Mesothelial cell of epicardium (in vitro differentiated cells): ENCODE measurements at regions not wholly inside any gene's neighbourhood (a gene's known extent, or its start where the extent isn't known, plus 50 kb on each side); places are given as distances from the start of the nearest gene placed in this dataset.

ENCODE experiments used
- DNase-seq, 2 experiments: peaks; one replicate each; pipeline ENCODE4 v3.0.0; 2021; ENCODE audit warnings: low spot score in 2 of 2; ENCODE audit not compliant: unreplicated experiment in 2 of 2
- H3K27ac Mint-ChIP-seq: 2 replicates; pipeline ENCODE4 v1.8.0; 2021; ENCODE audit warnings: mixed read lengths
- H3K27me3 Mint-ChIP-seq: 2 replicates; pipeline ENCODE4 v1.8.0; 2021; ENCODE audit warnings: low read depth, mixed read lengths
- H3K36me3 Mint-ChIP-seq: 2 replicates; pipeline ENCODE4 v1.8.0; 2021; ENCODE audit warnings: mixed read lengths
- H3K4me1 Mint-ChIP-seq: 2 replicates; pipeline ENCODE4 v1.8.0; 2021; ENCODE audit warnings: mixed read lengths
- H3K4me3 Mint-ChIP-seq: 2 replicates; pipeline ENCODE4 v1.8.0; 2021; ENCODE audit warnings: mild to moderate bottlenecking, moderate library complexity, mixed read lengths
- H3K9me3 Mint-ChIP-seq: 2 replicates; pipeline ENCODE4 v1.8.0; 2021; ENCODE audit warnings: mixed read lengths
- TF ChIP-seq, protein P1 (sequence below): fragments of 200-600 bp; sonication (generic); IDR thresholded peaks from one replicate; pipeline ENCODE4 v1.5.0; 2021; ENCODE audit warnings: antibody characterized with exemption; ENCODE audit not compliant: unreplicated experiment

DNA sequence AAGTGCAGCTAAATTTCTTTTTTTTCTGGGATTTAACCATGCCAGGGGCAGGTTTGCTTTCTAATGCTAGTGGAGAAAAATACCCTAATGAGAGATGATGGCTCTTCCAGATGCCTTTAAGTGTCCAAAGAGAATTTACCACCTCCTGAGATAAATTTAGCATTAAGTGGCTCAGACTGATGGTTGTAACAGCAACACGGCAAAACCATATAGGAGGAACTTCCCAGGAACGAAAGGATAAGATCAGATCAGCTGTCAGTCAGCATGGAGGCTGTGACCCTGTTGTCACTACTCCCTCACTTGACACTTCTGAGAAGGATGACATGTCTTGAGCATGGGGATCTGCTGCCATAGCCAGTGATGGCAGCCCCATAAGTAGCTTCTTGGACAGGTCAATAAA, 860.0 kb downstream of the QKI start:
- Mint-ChIP-seq H3K27me3 (no peaks in the 10 kb centered on the region), H3K4me3 (no peak overlapping the region), H3K9me3 (peaks cover 9% of the 10 kb centered on the region), H3K27ac (no peak overlapping the region), H3K4me1 (no peaks in the 10 kb centered on the region), H3K36me3 (no peaks in the 10 kb centered on the region)
- no peak for DNase-seq
- TF ChIP-seq, protein P1, sequence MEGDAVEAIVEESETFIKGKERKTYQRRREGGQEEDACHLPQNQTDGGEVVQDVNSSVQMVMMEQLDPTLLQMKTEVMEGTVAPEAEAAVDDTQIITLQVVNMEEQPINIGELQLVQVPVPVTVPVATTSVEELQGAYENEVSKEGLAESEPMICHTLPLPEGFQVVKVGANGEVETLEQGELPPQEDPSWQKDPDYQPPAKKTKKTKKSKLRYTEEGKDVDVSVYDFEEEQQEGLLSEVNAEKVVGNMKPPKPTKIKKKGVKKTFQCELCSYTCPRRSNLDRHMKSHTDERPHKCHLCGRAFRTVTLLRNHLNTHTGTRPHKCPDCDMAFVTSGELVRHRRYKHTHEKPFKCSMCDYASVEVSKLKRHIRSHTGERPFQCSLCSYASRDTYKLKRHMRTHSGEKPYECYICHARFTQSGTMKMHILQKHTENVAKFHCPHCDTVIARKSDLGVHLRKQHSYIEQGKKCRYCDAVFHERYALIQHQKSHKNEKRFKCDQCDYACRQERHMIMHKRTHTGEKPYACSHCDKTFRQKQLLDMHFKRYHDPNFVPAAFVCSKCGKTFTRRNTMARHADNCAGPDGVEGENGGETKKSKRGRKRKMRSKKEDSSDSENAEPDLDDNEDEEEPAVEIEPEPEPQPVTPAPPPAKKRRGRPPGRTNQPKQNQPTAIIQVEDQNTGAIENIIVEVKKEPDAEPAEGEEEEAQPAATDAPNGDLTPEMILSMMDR: no peak

DNA sequence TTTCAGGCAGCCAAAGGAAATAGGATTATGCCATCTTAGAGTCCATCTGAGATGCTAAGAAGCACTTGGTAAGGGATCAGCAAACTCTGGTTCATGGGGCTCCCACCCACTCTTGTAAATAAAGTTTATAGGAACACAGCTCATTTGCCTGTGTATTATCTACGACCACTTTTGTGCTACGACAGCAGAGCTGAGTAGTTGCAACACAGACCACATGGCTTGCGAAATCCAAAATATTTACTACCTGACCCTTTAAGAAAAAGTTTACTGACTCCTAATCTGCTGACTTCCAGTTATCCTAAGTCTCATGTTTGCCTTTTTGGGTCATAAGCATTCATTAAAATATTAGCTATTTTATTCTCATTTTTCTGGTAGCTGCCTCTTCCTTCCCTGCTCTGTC, 859.0 kb downstream of the QKI start:
- H3K36me3 Mint-ChIP-seq: no peaks in the 10 kb centered on the region
- H3K4me3 Mint-ChIP-seq: no peak overlapping the region
- H3K4me1 Mint-ChIP-seq: no peaks in the 10 kb centered on the region
- H3K27me3 Mint-ChIP-seq: no peaks in the 10 kb centered on the region
- peaks cover 5% of the 10 kb centered on the region for H3K9me3 Mint-ChIP-seq
- DNase-seq: no peak
- H3K27ac Mint-ChIP-seq: no peak overlapping the region
- TF ChIP-seq, protein P1: no peak

DNA sequence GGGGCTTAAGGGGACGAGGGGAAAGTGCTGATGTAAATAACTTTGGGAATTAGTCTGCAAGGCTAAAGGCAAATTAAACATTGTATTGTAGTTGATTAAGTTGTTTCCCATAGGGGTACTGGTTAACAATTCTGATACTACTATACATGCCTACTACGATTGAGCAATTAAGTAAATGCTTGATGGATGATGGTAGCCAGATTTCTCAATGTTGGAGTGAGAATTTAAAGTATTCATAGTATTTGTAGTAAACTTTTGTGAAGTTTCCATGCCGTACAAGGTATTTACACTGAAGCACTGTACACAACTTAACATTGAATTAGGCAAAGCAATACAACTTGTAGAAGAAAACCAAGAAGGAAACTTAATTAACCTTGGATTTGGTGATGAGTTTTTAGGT, 852.3 kb downstream of the QKI start:
- H3K4me1 Mint-ChIP-seq: no peaks in the 10 kb centered on the region
- H3K36me3 Mint-ChIP-seq: no peaks in the 10 kb centered on the region
- no peaks in the 10 kb centered on the region for H3K27me3 Mint-ChIP-seq
- no peak overlapping the region for H3K27ac Mint-ChIP-seq
- DNase-seq: no peak
- H3K9me3 Mint-ChIP-seq: peaks cover 6% of the 10 kb centered on the region
- H3K4me3 Mint-ChIP-seq: no peak overlapping the region
- TF ChIP-seq, protein P1: no peak

DNA sequence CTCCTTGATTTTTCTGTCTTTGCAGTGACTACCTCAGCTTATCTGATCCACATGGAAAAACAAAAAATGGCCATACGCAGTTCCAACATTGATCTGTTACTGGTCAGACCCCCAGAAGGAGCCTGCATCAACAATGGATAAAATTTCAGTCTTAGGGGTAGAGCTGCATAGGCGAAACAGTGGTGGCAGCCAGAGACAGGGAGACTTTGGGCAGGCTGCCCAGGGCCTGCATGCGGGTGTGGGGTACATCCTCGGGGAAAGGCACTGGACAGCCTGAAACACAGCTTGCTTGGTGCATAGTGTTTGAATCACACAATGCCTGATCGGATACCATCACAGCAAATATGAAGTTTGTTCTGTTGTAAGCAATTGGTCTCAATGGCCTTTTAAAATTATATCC, 847.8 kb downstream of the QKI start:
- TF ChIP-seq, protein P1: no peak
- Mint-ChIP-seq H3K27ac (no peak overlapping the region), H3K9me3 (no peaks in the 10 kb centered on the region), H3K27me3 (no peaks in the 10 kb centered on the region), H3K36me3 (no peaks in the 10 kb centered on the region), H3K4me1 (no peaks in the 10 kb centered on the region), H3K4me3 (no peak overlapping the region)
- no peak for DNase-seq

DNA sequence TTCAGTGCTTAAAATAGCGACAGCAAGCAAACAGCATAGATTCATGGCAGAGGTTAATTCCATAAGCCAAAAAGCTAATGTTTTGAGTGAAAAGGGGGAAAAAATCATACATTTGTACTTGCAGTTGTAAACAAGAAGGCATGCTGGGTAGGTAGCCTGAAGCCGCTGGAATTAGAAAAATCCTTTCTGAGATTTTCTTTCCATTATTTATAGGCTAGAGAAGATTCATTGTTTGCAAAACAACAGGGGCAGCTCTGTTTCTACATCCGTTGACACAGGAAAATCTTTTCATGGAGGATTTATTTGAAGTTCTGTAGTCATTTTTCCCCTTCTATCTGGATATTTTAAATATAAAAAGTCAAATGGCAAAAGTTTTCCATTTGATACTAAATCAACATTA, 843.9 kb downstream of the QKI start:
- no peaks in the 10 kb centered on the region for H3K36me3 Mint-ChIP-seq
- H3K4me1 Mint-ChIP-seq: no peaks in the 10 kb centered on the region
- TF ChIP-seq, protein P1: no peak
- H3K9me3 Mint-ChIP-seq: no peaks in the 10 kb centered on the region
- no peak overlapping the region for H3K27ac Mint-ChIP-seq
- no peaks in the 10 kb centered on the region for H3K27me3 Mint-ChIP-seq
- H3K4me3 Mint-ChIP-seq: no peak overlapping the region
- DNase-seq: no peak

DNA sequence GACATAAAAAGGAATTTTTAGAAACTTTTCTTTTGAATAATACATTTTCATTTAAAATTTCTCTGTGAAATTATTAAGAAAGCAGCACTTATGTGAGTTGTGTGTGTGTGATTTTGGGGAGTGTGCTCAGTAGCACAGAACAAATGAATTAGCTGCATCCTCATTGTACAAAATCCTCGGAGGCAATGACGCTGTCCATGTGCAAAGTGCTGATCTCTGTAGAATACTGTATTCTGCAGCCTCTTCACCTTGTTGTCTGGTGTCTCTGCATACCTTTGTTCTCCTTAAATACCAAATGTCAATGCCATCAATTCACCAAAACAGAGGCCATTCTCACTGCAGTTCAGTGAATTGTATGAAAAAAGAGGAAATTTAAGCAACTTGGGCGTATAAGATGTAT, 838.4 kb downstream of the QKI start:
- Mint-ChIP-seq H3K4me1 (no peaks in the 10 kb centered on the region), H3K27ac (no peak overlapping the region), H3K4me3 (no peak overlapping the region)

More for the DNA sequence above, 838.4 kb downstream of the QKI start:
- Mint-ChIP-seq H3K27me3 (peaks cover 2% of the 10 kb centered on the region), H3K36me3 (no peaks in the 10 kb centered on the region), H3K9me3 (no peaks in the 10 kb centered on the region)
- TF ChIP-seq, protein P1: no peak
- DNase-seq: peak in 1 of 2 experiments; percentile 40
